Stimulated activated CD4-positive, alpha-beta T cell treated with anti-CD3 and anti-CD28 coated beads, Interleukin-15, amount 100 ng/mL, for 48 hours (primary cell): ENCODE measurements at regions not wholly inside any gene's neighbourhood (a gene's known extent, or its start where the extent isn't known, plus 50 kb on each side); places are given as distances from the start of the nearest gene placed in this dataset.
"Not testable (repeated sequence)": the region's sequence is repeated elsewhere in the genome, so short reads cannot be mapped to it uniquely, and the experiment has no call there.

Source experiments
- DNase-seq, 2 donors: peaks; one replicate each; pipeline ENCODE4 v3.0.0-alpha.2; 2020; ENCODE audit warnings: low read depth in 2 of 2

- no peak for DNase-seq
These were observed 401.5 kb downstream of the PTPRC start for GRCh38 chr1:199040076-199040905.

- DNase-seq = no peak
These were observed 402.5 kb downstream of the PTPRC start for GRCh38 chr1:199041173-199041914.

GRCh38 chr1:199042193-199042592 is 403.4 kb downstream of the PTPRC start:
- DNase-seq = no peak

- DNase-seq = no peak
These were observed 405.4 kb downstream of the PTPRC start for GRCh38 chr1:199044191-199044590.

- DNase-seq = no peak
These were observed 407.8 kb downstream of the PTPRC start for GRCh38 chr1:199046618-199047017.

DNA sequence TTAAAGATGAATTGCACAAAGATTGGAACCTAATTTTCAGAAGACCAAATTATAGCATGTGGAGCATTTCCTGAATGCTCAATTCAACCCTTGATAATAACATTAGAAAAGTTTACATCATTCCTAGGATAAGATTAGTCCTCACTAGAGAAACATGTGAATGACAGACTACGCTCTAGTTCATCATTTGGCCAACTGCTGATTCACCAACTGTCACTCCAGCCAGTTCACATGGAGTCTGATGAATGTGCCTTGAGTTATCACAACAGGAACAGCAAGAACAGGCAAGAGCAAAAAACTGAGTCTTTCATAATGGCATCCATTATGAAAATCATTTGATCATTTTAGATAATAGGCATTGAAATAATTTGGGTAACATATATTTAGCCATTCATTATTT is 415.9 kb downstream of the PTPRC start:
- DNase-seq = no peak

- no peak for DNase-seq
These were observed 418.5 kb downstream of the PTPRC start for GRCh38 chr1:199057322-199057721.

- no peak for DNase-seq
These were observed 419.4 kb downstream of the PTPRC start for GRCh38 chr1:199058281-199058680.

- no peak for DNase-seq
These were observed 426.1 kb downstream of the PTPRC start for GRCh38 chr1:199064971-199065370.

GRCh38 chr1:199067483-199067882 is 428.6 kb downstream of the PTPRC start:
- DNase-seq = no peak

- DNase-seq = no peak
These were observed 432.2 kb downstream of the PTPRC start for GRCh38 chr1:199071080-199071479.

DNA sequence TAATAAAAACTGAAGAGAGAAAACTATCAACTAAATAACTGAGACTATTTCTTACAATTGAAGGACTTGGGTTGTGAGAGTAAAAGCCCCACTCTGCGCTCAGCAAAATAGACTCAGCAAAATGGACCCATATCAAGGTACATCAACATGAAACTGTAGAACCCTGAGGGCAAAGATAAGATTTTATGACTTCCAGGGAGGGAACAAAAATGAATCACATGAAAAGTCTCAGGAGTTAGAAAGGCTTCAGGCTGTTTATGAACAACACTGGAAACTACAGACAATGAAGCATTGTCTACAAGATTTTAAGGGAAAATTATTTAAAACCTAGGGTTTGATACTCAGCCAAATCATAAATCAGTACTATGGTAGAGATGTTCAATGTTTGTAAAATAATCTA is 434.3 kb downstream of the PTPRC start:
- DNase-seq = no peak

DNA sequence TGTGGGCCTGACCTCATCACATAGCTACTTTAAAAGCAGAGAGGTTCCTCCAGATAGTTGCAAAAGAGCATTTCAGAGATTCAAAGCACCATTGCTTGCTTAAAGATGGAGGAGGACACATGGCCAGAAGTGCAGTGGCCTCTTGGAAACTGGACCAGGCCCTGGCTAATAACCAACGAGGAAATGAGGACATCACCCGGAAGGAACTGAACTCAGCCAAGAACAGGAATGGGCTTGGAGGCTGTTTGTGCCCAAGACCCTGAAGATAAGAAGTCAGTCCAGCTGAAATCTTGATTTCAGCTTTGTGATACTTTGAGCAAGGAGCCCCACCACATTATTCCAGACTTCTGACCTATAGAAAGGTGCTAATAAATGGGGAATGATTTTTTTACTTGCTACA is 437.0 kb downstream of the PTPRC start:
- DNase-seq = no peak

GRCh38 chr1:199079994-199080393 is 441.2 kb downstream of the PTPRC start:
- DNase-seq = no peak

- DNase-seq = no peak
These were observed 442.9 kb downstream of the PTPRC start for GRCh38 chr1:199081739-199082138.

GRCh38 chr1:199082778-199083389 is 444.0 kb downstream of the PTPRC start:
- no peak for DNase-seq

- no peak for DNase-seq
These were observed 444.8 kb downstream of the PTPRC start for GRCh38 chr1:199083680-199084079.

DNA sequence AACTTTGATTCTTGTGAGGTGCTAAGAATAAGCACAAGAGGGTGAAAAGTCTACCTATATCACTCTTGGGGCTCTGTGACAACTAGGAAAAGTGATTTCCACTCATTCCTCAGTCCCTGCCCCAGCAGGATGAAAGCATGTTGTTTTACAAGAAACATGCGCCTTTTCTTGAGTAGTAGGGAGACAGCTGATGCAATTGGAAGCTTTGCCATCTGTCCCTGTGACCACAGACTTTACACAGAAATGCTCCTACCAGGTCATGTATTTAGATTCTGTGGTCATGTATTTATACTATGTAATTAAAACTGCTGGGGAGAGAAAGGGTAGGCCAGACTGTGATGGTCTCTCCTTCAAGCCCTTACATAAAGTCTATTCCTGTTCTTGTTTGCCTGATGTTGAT is 445.5 kb downstream of the PTPRC start:
- DNase-seq = no peak

DNA sequence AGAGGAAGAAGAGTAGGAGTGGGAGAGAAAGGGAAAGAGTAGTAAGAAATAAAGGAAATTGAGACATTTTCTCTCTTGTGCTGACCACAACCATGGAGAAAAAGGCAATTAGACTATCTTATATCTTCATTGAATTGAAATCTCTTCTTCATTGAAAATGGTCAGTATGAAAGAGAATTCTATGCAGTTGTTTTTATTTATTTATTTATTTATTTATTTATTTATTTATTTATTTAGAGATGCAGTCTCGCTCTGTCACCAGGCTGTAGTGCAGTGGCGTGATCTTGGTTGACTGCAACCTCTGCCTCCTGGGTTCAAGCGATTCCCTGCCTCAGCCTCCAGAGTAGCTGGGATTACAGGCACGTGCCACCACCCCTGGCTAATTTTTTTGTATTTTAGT is 447.1 kb downstream of the PTPRC start:
- DNase-seq = no peak

DNA sequence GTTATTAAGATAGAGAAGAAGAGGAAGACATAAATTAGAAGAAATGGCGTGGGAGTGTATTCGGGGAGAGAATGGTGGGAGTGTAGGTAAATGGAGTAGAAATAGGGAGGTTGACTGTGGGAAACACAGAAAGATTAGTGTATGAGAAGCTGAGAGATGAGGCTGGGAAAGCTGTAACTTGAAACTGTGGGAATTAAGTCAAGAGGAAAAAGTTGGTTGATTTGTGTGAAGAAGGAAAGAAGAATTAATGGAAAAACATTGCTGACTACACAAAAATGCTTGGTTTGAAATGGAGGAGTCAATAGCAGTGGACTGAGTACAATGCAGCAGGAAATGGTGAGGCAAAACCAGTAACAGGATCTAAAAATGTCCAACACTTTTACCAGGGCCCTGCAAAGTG is 448.3 kb downstream of the PTPRC start:
- DNase-seq = no peak

GRCh38 chr1:199089393-199090122 is 450.7 kb downstream of the PTPRC start:
- DNase-seq = peak in 1 of 2 donors; percentile 2

GRCh38 chr1:199095628-199096027 is 456.8 kb downstream of the PTPRC start:
- not testable (repeated sequence) for DNase-seq
